ENCODE measurements at regions not wholly inside any gene's neighbourhood (a gene's known extent, or its start where the extent isn't known, plus 50 kb on each side); places are given as distances from the start of the nearest gene placed in this dataset.

DNA sequence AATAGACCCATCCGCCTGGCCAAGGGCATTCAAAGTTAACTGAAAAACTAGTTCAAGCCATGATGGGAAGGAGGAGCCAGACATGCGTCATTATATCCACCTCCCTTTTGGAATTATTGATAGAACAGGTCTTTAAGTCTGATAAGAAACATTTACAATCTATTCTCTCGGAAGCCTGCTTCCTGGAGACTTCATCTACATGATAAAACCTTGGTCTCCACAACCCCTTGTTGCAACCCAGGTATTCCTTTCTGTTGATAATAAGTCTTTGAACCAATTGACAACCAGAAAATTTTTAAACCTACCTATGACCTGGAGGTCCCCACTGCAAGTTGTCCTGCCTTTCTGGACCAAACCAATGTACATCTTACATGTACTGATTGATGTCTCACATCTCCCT lies 451.3 kb downstream of the NAF1 start:
- Histone ChIP-seq H3K27ac (ENCODE audit: low read depth, low read length) (no peak overlapping the region), H3K18ac (ENCODE audit: extremely low read depth, low read length) (no peak overlapping the region), H3K14ac (ENCODE audit: insufficient read length) (no peak overlapping the region), H2BK20ac (ENCODE audit: low read length) (no peak overlapping the region), H3K36me3 (ENCODE audit: control insufficient read depth in 2 of 4, insufficient read depth in 4 of 4, low read length in 3 of 4) (no peaks in the 10 kb centered on the region), H3K79me1 (ENCODE audit: low read depth, low read length) (no peaks in the 10 kb centered on the region), H3K79me2 (ENCODE audit: control insufficient read depth in 1 of 2, insufficient read depth in 2 of 2, low read length in 2 of 2) (no peaks in the 10 kb centered on the region), H3K27me3 (replicated peaks in 1 of 4; ENCODE audit: control insufficient read depth in 3 of 4, extremely low read depth in 1 of 4, insufficient read depth in 3 of 4, low read length in 3 of 4) (no peaks in the 10 kb centered on the region), H3K9ac (replicated peaks in 1 of 4; ENCODE audit: extremely low read depth in 1 of 4, low read depth in 3 of 4, low read length in 3 of 4) (no peak overlapping the region), H3K4ac (replicated peaks; ENCODE audit: insufficient read length, low read depth, low read length) (no peak overlapping the region), H2BK120ac (replicated peaks; ENCODE audit: low read depth, low read length) (no peak overlapping the region), H4K20me1 (replicated peaks in 1 of 2; ENCODE audit: control insufficient read depth in 1 of 2, insufficient read depth in 2 of 2, low read length in 2 of 2) (no peaks in the 10 kb centered on the region), H2AFZ (ENCODE audit: low read length) (no peak overlapping the region), H4K5ac (ENCODE audit: insufficient read length, low read depth, low read length) (no peak overlapping the region), H3K23ac (ENCODE audit: insufficient read length) (no peak overlapping the region), H3K56ac (replicated peaks; ENCODE audit: insufficient read length, low read depth, low read length) (no peak overlapping the region), H2BK5ac (ENCODE audit: low read depth, low read length) (no peak overlapping the region), H3K4me1 (replicated peaks in 1 of 4; ENCODE audit: control insufficient read depth in 3 of 4, insufficient read depth in 4 of 4, low read length in 3 of 4) (no peaks in the 10 kb centered on the region; a peak in 1 of 7 replicates), H4K8ac (ENCODE audit: extremely low read depth, insufficient read depth, low read length) (no peak overlapping the region), H3K9me3 (ENCODE audit: insufficient read depth in 2 of 2, low read depth in 1 of 2, low read length in 1 of 2) (no peaks in the 10 kb centered on the region), H3K4me3 (ENCODE audit: extremely low read depth in 1 of 4, insufficient read depth in 2 of 4, low read depth in 3 of 4, low read length in 4 of 4) (no peak overlapping the region), H2BK15ac (ENCODE audit: low read length) (no peak overlapping the region), H2BK12ac (ENCODE audit: low read depth, low read length) (no peak overlapping the region), H3K23me2 (ENCODE audit: low read depth, low read length) (no peaks in the 10 kb centered on the region), H4K91ac (replicated peaks; ENCODE audit: insufficient read length, low read length) (no peak overlapping the region), H3K4me2 (ENCODE audit: insufficient read depth in 1 of 2, low read depth in 2 of 2, low read length in 2 of 2) (peak overlapping the region in 1 of 2 experiments; percentile 4; a peak in 1 of 4 replicates), H2AK5ac (ENCODE audit: low read depth, low read length) (no peak overlapping the region)
- CTCF ChIA-PET (ENCODE audit: partially characterized antibody): no interaction called here
- POLR2A ChIA-PET (ENCODE audit: partially characterized antibody): no interaction called here
- DNase-seq (ENCODE audit: low read depth in 1 of 2, low spot score in 2 of 2) (no peak), FAIRE-seq (no peak)
- WGBS, 2 experiments (ENCODE audit: extremely low coverage in 1 of 2, insufficient coverage in 1 of 2, insufficient read length in 1 of 2, insufficient replicate concordance in 2 of 2, low coverage in 1 of 2, low lambda C conversion rate in 2 of 2, missing lambda C conversion rate in 1 of 2): 74% methylated on average over 3 of the region's 3 CpGs; no CpG with 5 or more reads in 1 of the 2 experiments
- TF ChIP-seq NANOG (IDR thresholded peaks at IDR 0.05; ENCODE audit: insufficient read depth, low read depth, low read length, poor library complexity, severe bottlenecking) (no peak), KDM4A (IDR thresholded peaks at IDR 0.05; ENCODE audit: low read depth, low read length, severe bottlenecking) (no peak), PHF8 (conservative IDR thresholded peaks at IDR 0.05; ENCODE audit: low read depth, low read length) (no peak), EGR1 (IDR thresholded peaks at IDR 0.05; ENCODE audit: borderline replicate concordance, low read depth, low read length) (no peak), BACH1 (IDR thresholded peaks at IDR 0.05; ENCODE audit: low read length) (no peak), POLR2A (IDR thresholded peaks at IDR 0.05; ENCODE audit: control extremely low read depth in 1 of 2, low read depth in 2 of 2, low read length in 2 of 2) (no peak), POU5F1 (IDR thresholded peaks at IDR 0.05; ENCODE audit: low read depth, low read length) (no peak), SP2 (IDR thresholded peaks at IDR 0.05; ENCODE audit: low read length) (no peak), ASH2L (IDR thresholded peaks at IDR 0.05; ENCODE audit: low read length) (no peak), CHD2 (IDR thresholded peaks at IDR 0.05; ENCODE audit: low read length) (no peak)

Data from H1 (cell line).